T follicular helper cell (primary cell): ENCODE measurements at regions not wholly inside any gene's neighbourhood (a gene's known extent, or its start where the extent isn't known, plus 50 kb on each side); places are given as distances from the start of the nearest gene placed in this dataset.

ENCODE experiments used
- DNase-seq: peaks from one replicate; pipeline ENCODE4 v3.0.0-alpha.2; 2020; ENCODE audit warnings: low read depth

GRCh38 chr18:67380867-67381266 lies 135.7 kb downstream of the DSEL start:
- no peak for DNase-seq

- no peak for DNase-seq
Observed at GRCh38 chr18:67379981-67380380, 136.5 kb downstream of the DSEL start.

- no peak for DNase-seq
Observed at GRCh38 chr18:67376372-67376771, 140.1 kb downstream of the DSEL start.

GRCh38 chr18:67373636-67374035 lies 142.9 kb downstream of the DSEL start:
- DNase-seq: no peak

- no peak for DNase-seq
Observed at GRCh38 chr18:67367540-67367939, 149.0 kb downstream of the DSEL start.

- no peak for DNase-seq
Observed at GRCh38 chr18:67363694-67364093, 152.8 kb downstream of the DSEL start.

GRCh38 chr18:67362906-67363305 lies 153.6 kb downstream of the DSEL start:
- DNase-seq: no peak

GRCh38 chr18:67359873-67360838 lies 156.4 kb downstream of the DSEL start:
- no peak for DNase-seq

- DNase-seq: no peak
Observed at GRCh38 chr18:67358947-67359346, 157.6 kb downstream of the DSEL start.

GRCh38 chr18:67354692-67355091 lies 161.8 kb downstream of the DSEL start:
- DNase-seq: no peak

- no peak for DNase-seq
Observed at GRCh38 chr18:67354091-67354490, 162.4 kb downstream of the DSEL start.

- no peak for DNase-seq
Observed at GRCh38 chr18:67347438-67347837, 169.1 kb downstream of the DSEL start.

GRCh38 chr18:67342159-67342558 lies 174.4 kb downstream of the DSEL start:
- DNase-seq: no peak

GRCh38 chr18:67337696-67338095 lies 178.8 kb downstream of the DSEL start:
- DNase-seq: no peak

GRCh38 chr18:67331857-67332256 lies 184.7 kb downstream of the DSEL start:
- no peak for DNase-seq

GRCh38 chr18:67319109-67319508 lies 197.4 kb downstream of the DSEL start:
- no peak for DNase-seq

GRCh38 chr18:67318651-67319050 lies 197.9 kb downstream of the DSEL start:
- DNase-seq: no peak

GRCh38 chr18:67310826-67311225 lies 205.7 kb downstream of the DSEL start:
- no peak for DNase-seq

- DNase-seq: no peak
Observed at GRCh38 chr18:67308819-67309218, 207.7 kb downstream of the DSEL start.

- DNase-seq: no peak
Observed at GRCh38 chr18:67305466-67305865, 211.1 kb downstream of the DSEL start.

- DNase-seq: no peak
Observed at GRCh38 chr18:67302043-67302442, 214.5 kb downstream of the DSEL start.

GRCh38 chr18:67301592-67301991 lies 214.9 kb downstream of the DSEL start:
- DNase-seq: no peak

- peak; percentile 1 for DNase-seq
Observed at GRCh38 chr18:67300498-67300897, 216.0 kb downstream of the DSEL start.

GRCh38 chr18:67292814-67293213 lies 223.7 kb downstream of the DSEL start:
- DNase-seq: no peak
